ENCODE measurements at regions not wholly inside any gene's neighbourhood (a gene's known extent, or its start where the extent isn't known, plus 50 kb on each side); places are given as distances from the start of the nearest gene placed in this dataset.
"Not testable (repeated sequence)": the region's sequence is repeated elsewhere in the genome, so short reads cannot be mapped to it uniquely, and the experiment has no call there.

DNA sequence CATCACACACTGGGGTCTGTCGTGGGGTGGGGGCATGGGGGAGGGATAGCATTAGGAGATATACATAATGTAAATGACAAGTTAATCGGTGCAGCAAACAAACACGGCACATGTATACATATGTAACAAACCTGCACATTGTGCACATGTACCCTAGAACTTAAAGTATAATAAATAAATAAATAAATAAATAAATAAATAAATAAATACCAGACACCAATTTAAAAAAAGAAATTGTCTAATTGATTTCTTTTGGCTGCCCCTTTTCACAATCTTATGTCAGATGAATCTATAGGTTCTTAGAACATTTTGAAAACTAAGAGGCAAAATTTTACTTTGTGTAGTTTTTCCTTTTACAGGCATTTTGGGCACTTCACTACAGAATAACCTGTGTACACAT is 74.4 kb upstream of the SMIM15 start:
- H3K9me1 ChIP-seq (ENCODE audit: control insufficient read depth, insufficient read depth, low read length); H3K27ac ChIP-seq (ENCODE audit: extremely low read depth, low read depth, low read length); H3K27me3 ChIP-seq (ENCODE audit: control insufficient read depth in 2 of 2, insufficient read depth in 2 of 2, low read length in 2 of 2); BruUV-seq (replicated peaks); H2AFZ ChIP-seq (ENCODE audit: low read depth, low read length); H3K9me3 ChIP-seq (replicated peaks; ENCODE audit: control insufficient read depth, insufficient read depth, low read depth, low read length); POLR2A ChIA-PET; intact Hi-C loops (cut with micrococcal nuclease); DNase-seq (ENCODE audit: extremely low read depth in 1 of 4, low spot score in 3 of 4); ATAC-seq; H3K79me2 ChIP-seq (ENCODE audit: control insufficient read depth, insufficient read depth, low read length); H3K4me2 ChIP-seq (ENCODE audit: insufficient read depth, low read length); FAIRE-seq; CTCF ChIA-PET (ENCODE audit: low intra/inter-chr PET ratio); H3K4me1 ChIP-seq (replicated peaks in 1 of 2; ENCODE audit: control insufficient read depth in 2 of 2, insufficient read depth in 2 of 2, low read length in 2 of 2); H3K36me3 ChIP-seq (ENCODE audit: control insufficient read depth, insufficient read depth, low read length); H4K20me1 ChIP-seq (replicated peaks; ENCODE audit: control insufficient read depth, insufficient read depth, low read length); H3K9ac ChIP-seq (ENCODE audit: insufficient read depth in 1 of 2, low read depth in 2 of 2, low read length in 2 of 2); H3K4me3 ChIP-seq: not testable (repeated sequence)
- in situ Hi-C loops (cut with MboI) = loop anchor here (10.0 kb wide), 1 partner anchor 1422 kb away; no protein-coding TSS in a partner anchor
- WGBS (ENCODE audit: insufficient coverage, low coverage, missing lambda C conversion rate) = 0% methylated on average over 3 of the region's 3 CpGs

DNA sequence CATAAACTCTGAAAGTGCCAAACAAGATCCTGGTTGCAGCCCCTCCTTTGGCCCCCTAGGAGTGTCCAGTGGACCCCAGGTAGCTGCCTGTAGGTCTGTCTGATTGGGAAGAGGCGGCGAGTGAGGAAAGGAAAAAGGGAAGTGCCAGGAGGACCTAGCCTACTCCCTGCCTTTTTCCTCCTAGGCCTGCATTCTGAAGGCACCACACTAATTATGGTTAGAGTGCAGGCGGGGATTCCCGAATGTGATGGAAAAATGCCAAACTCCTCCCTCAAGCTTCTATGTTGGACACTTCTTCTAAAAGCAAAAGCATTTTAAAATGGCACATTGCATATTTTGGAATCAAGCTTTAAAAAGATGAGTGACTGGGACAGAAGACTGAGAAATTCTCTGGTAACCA is 83.2 kb upstream of the SMIM15 start:
- no peaks in the 10 kb centered on the region for H3K79me2 ChIP-seq (ENCODE audit: control insufficient read depth, insufficient read depth, low read length)
- DNase-seq (ENCODE audit: extremely low read depth in 1 of 4, low spot score in 3 of 4) (no peak), FAIRE-seq (no peak), ATAC-seq (no peak)
- BruUV-seq (replicated peaks) = no TSS peak
- ChIA-PET CTCF (ENCODE audit: low intra/inter-chr PET ratio) (no interaction called here), POLR2A (interaction anchor here (0.8 kb wide), 1 partner anchor 193 kb away, joined by 3 read pairs; no protein-coding TSS in a partner anchor)
- no peak overlapping the region for H3K27ac ChIP-seq (ENCODE audit: extremely low read depth, low read depth, low read length)
- H3K36me3 ChIP-seq (ENCODE audit: control insufficient read depth, insufficient read depth, low read length) = no peaks in the 10 kb centered on the region
- H3K27me3 ChIP-seq (ENCODE audit: control insufficient read depth in 2 of 2, insufficient read depth in 2 of 2, low read length in 2 of 2) = no peaks in the 10 kb centered on the region
- no peaks in the 10 kb centered on the region for H3K4me1 ChIP-seq (replicated peaks in 1 of 2; ENCODE audit: control insufficient read depth in 2 of 2, insufficient read depth in 2 of 2, low read length in 2 of 2)
- 0% methylated on average over 4 of the region's 4 CpGs for WGBS (ENCODE audit: insufficient coverage, low coverage, missing lambda C conversion rate)
- H3K9ac ChIP-seq (ENCODE audit: insufficient read depth in 1 of 2, low read depth in 2 of 2, low read length in 2 of 2) = no peak overlapping the region
- no peaks in the 10 kb centered on the region for H3K9me3 ChIP-seq (replicated peaks; ENCODE audit: control insufficient read depth, insufficient read depth, low read depth, low read length)
- H4K20me1 ChIP-seq (replicated peaks; ENCODE audit: control insufficient read depth, insufficient read depth, low read length) = no peaks in the 10 kb centered on the region
- no peaks in the 10 kb centered on the region for H3K9me1 ChIP-seq (ENCODE audit: control insufficient read depth, insufficient read depth, low read length)
- intact Hi-C loops (cut with micrococcal nuclease) = no loop called here
- H3K4me2 ChIP-seq (ENCODE audit: insufficient read depth, low read length) = no peak overlapping the region
- no peak for TF ChIP-seq BACH1 (tag; IDR thresholded peaks at IDR 0.05)
- TF ChIP-seq ILF3 (IDR thresholded peaks at IDR 0.05; ENCODE audit: borderline replicate concordance) = no peak
- TF ChIP-seq, protein P1, sequence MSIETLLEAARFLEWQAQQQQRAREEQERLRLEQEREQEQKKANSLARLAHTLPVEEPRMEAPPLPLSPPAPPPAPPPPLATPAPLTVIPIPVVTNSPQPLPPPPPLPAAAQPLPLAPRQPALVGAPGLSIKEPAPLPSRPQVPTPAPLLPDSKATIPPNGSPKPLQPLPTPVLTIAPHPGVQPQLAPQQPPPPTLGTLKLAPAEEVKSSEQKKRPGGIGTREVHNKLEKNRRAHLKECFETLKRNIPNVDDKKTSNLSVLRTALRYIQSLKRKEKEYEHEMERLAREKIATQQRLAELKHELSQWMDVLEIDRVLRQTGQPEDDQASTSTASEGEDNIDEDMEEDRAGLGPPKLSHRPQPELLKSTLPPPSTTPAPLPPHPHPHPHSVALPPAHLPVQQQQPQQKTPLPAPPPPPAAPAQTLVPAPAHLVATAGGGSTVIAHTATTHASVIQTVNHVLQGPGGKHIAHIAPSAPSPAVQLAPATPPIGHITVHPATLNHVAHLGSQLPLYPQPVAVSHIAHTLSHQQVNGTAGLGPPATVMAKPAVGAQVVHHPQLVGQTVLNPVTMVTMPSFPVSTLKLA (conservative IDR thresholded peaks at IDR 0.05) = no peak
- TF ChIP-seq U2AF1 (optimal IDR thresholded peaks at IDR 0.05; ENCODE audit: low read depth, low read length) = no peak
- peak; percentile 73; the same call in 1 of the 2 replicates for TF ChIP-seq SPI1 (IDR thresholded peaks at IDR 0.05; ENCODE audit: borderline replicate concordance, low read depth, low read length)
- no peak for TF ChIP-seq RHOXF2B (CRISPR knock-in tag; conservative IDR thresholded peaks at IDR 0.05)
- TF ChIP-seq ZNF174 (CRISPR knock-in tag; IDR thresholded peaks at IDR 0.05) = no peak
- no peak for TF ChIP-seq KAT2B (IDR thresholded peaks at IDR 0.05; ENCODE audit: low read depth, low read length)
- H3K4me3 ChIP-seq = no peak overlapping the region
- in situ Hi-C loops (cut with MboI) = no loop called here
- no peak overlapping the region for H2AFZ ChIP-seq (ENCODE audit: low read depth, low read length)

All from K562 (cell line).